ENCODE measurements at regions not wholly inside any gene's neighbourhood (a gene's known extent, or its start where the extent isn't known, plus 50 kb on each side); places are given as distances from the start of the nearest gene placed in this dataset.

- H3K36me3 ChIP-seq, result no peaks in the 10 kb centered on the region
- WGBS, 2 donors, result 86 to 92% methylated on average over 2 of the region's 2 CpGs
- no peak overlapping the region for H3K4me3 ChIP-seq
- intact Hi-C loops (cut with DNase I), result no loop called here
- H3K4me1 ChIP-seq, result no peaks in the 10 kb centered on the region
- no peak for DNase-seq
- TF ChIP-seq CTCF (IDR thresholded peaks at IDR 0.05) (no peak), POLR2A (IDR thresholded peaks at IDR 0.05) (no peak)
- H3K9me3 ChIP-seq, result no peaks in the 10 kb centered on the region
- no peaks in the 10 kb centered on the region for H3K27me3 ChIP-seq
- H3K27ac ChIP-seq, result no peak overlapping the region
These were observed 558.0 kb downstream of the STK39 start for GRCh38 chr2:167689444-167689843.

GRCh38 chr2:167686691-167687090 is 560.7 kb downstream of the STK39 start:
- intact Hi-C loops (cut with DNase I), result no loop called here
- Histone ChIP-seq H3K9me3 (no peaks in the 10 kb centered on the region), H3K4me1 (no peaks in the 10 kb centered on the region), H3K27me3 (no peaks in the 10 kb centered on the region), H3K4me3 (no peak overlapping the region), H3K27ac (no peak overlapping the region), H3K36me3 (no peaks in the 10 kb centered on the region)
- TF ChIP-seq CTCF (IDR thresholded peaks at IDR 0.05) (no peak), POLR2A (IDR thresholded peaks at IDR 0.05) (no peak)
- WGBS, 2 donors, result 54 to 79% methylated on average over 7 of the region's 7 CpGs
- DNase-seq, result no peak

- H3K4me1 ChIP-seq, result no peaks in the 10 kb centered on the region
- no peaks in the 10 kb centered on the region for H3K27me3 ChIP-seq
- no peak for DNase-seq
- no peak overlapping the region for H3K4me3 ChIP-seq
- 60 to 67% methylated on average over 6 of the region's 6 CpGs for WGBS, 2 donors
- no peak for TF ChIP-seq POLR2A (IDR thresholded peaks at IDR 0.05)
- no peaks in the 10 kb centered on the region for H3K36me3 ChIP-seq
- intact Hi-C loops (cut with DNase I), result no loop called here
- no peaks in the 10 kb centered on the region for H3K9me3 ChIP-seq
- H3K27ac ChIP-seq, result no peak overlapping the region
These were observed 566.0 kb downstream of the STK39 start for GRCh38 chr2:167681234-167682015.

GRCh38 chr2:167678158-167678557 is 569.2 kb downstream of the STK39 start:
- H3K9me3 ChIP-seq, result no peaks in the 10 kb centered on the region
- 85 to 88% methylated on average over 3 of the region's 3 CpGs for WGBS, 2 donors
- no peaks in the 10 kb centered on the region for H3K36me3 ChIP-seq
- intact Hi-C loops (cut with DNase I), result no loop called here
- no peak for TF ChIP-seq CTCF (IDR thresholded peaks at IDR 0.05)
- no peak for TF ChIP-seq POLR2A (IDR thresholded peaks at IDR 0.05)
- H3K27ac ChIP-seq, result no peak overlapping the region
- H3K4me1 ChIP-seq, result no peaks in the 10 kb centered on the region
- H3K4me3 ChIP-seq, result no peak overlapping the region
- DNase-seq, result no peak
- no peaks in the 10 kb centered on the region for H3K27me3 ChIP-seq

GRCh38 chr2:167675906-167676305 is 571.5 kb downstream of the STK39 start:
- H3K36me3 ChIP-seq, result no peaks in the 10 kb centered on the region
- no peak overlapping the region for H3K4me3 ChIP-seq
- H3K27ac ChIP-seq, result no peak overlapping the region
- H3K4me1 ChIP-seq, result no peaks in the 10 kb centered on the region
- H3K27me3 ChIP-seq, result no peaks in the 10 kb centered on the region
- 72 to 74% methylated on average over 6 of the region's 6 CpGs for WGBS, 2 donors
- intact Hi-C loops (cut with DNase I), result no loop called here
- TF ChIP-seq CTCF (IDR thresholded peaks at IDR 0.05) (no peak), POLR2A (IDR thresholded peaks at IDR 0.05) (no peak)
- DNase-seq, result no peak
- peaks cover 0 to 4% (median 0%) of the 10 kb centered on the region in 3 donors for H3K9me3 ChIP-seq
